ENCODE measurements at regions not wholly inside any gene's neighbourhood (a gene's known extent, or its start where the extent isn't known, plus 50 kb on each side); places are given as distances from the start of the nearest gene placed in this dataset.

- Mint-ChIP-seq H3K9me3 (ENCODE audit: low read depth) (no peaks in the 10 kb centered on the region), H3K4me1 (ENCODE audit: low read depth) (peaks cover 23% of the 10 kb centered on the region), H3K27ac (ENCODE audit: unreplicated experiment) (no peak overlapping the region), H3K27me3 (ENCODE audit: low read depth) (peaks cover 3% of the 10 kb centered on the region), H3K36me3 (ENCODE audit: low read depth) (no peaks in the 10 kb centered on the region), H3K4me3 (ENCODE audit: unreplicated experiment) (no peak overlapping the region)
- DNase-seq (ENCODE audit: low spot score), result no peak
- TF ChIP-seq CTCF (IDR thresholded peaks at IDR 0.05), result no peak
Measured at GRCh38 chr4:24321616-24322015, 262.7 kb downstream of the DHX15 start.

GRCh38 chr4:24321131-24321530, 263.2 kb downstream of the DHX15 start:
- H3K4me1 Mint-ChIP-seq (ENCODE audit: low read depth), result peaks cover 23% of the 10 kb centered on the region
- H3K27me3 Mint-ChIP-seq (ENCODE audit: low read depth), result peaks cover 3% of the 10 kb centered on the region
- no peak overlapping the region for H3K4me3 Mint-ChIP-seq (ENCODE audit: unreplicated experiment)
- TF ChIP-seq CTCF (IDR thresholded peaks at IDR 0.05), result no peak
- DNase-seq (ENCODE audit: low spot score), result no peak
- no peak overlapping the region for H3K27ac Mint-ChIP-seq (ENCODE audit: unreplicated experiment)
- H3K36me3 Mint-ChIP-seq (ENCODE audit: low read depth), result no peaks in the 10 kb centered on the region
- H3K9me3 Mint-ChIP-seq (ENCODE audit: low read depth), result no peaks in the 10 kb centered on the region

GRCh38 chr4:24319387-24319786, 265.0 kb downstream of the DHX15 start:
- DNase-seq (ENCODE audit: low spot score), result no peak
- H3K27ac Mint-ChIP-seq (ENCODE audit: unreplicated experiment), result no peak overlapping the region
- no peaks in the 10 kb centered on the region for H3K36me3 Mint-ChIP-seq (ENCODE audit: low read depth)
- H3K4me1 Mint-ChIP-seq (ENCODE audit: low read depth), result peaks cover 23% of the 10 kb centered on the region
- H3K4me3 Mint-ChIP-seq (ENCODE audit: unreplicated experiment), result no peak overlapping the region
- H3K9me3 Mint-ChIP-seq (ENCODE audit: low read depth), result no peaks in the 10 kb centered on the region
- TF ChIP-seq CTCF (IDR thresholded peaks at IDR 0.05), result no peak
- H3K27me3 Mint-ChIP-seq (ENCODE audit: low read depth), result peaks cover 3% of the 10 kb centered on the region

GRCh38 chr4:24315056-24315455, 269.3 kb downstream of the DHX15 start:
- Mint-ChIP-seq H3K27ac (ENCODE audit: unreplicated experiment) (no peak overlapping the region), H3K36me3 (ENCODE audit: low read depth) (no peaks in the 10 kb centered on the region), H3K9me3 (ENCODE audit: low read depth) (peaks cover 3% of the 10 kb centered on the region), H3K27me3 (ENCODE audit: low read depth) (peaks cover 6% of the 10 kb centered on the region), H3K4me3 (ENCODE audit: unreplicated experiment) (no peak overlapping the region), H3K4me1 (ENCODE audit: low read depth) (no peaks in the 10 kb centered on the region)
- DNase-seq (ENCODE audit: low spot score), result no peak
- TF ChIP-seq CTCF (IDR thresholded peaks at IDR 0.05), result no peak

GRCh38 chr4:24312261-24312913, 272.0 kb downstream of the DHX15 start:
- H3K27me3 Mint-ChIP-seq (ENCODE audit: low read depth), result peaks cover 12% of the 10 kb centered on the region
- no peaks in the 10 kb centered on the region for H3K4me1 Mint-ChIP-seq (ENCODE audit: low read depth)
- no peak for DNase-seq (ENCODE audit: low spot score)
- H3K4me3 Mint-ChIP-seq (ENCODE audit: unreplicated experiment), result no peak overlapping the region
- no peak for TF ChIP-seq CTCF (IDR thresholded peaks at IDR 0.05)
- H3K9me3 Mint-ChIP-seq (ENCODE audit: low read depth), result peaks cover 7% of the 10 kb centered on the region
- no peak overlapping the region for H3K27ac Mint-ChIP-seq (ENCODE audit: unreplicated experiment)
- H3K36me3 Mint-ChIP-seq (ENCODE audit: low read depth), result no peaks in the 10 kb centered on the region

All from chondrocyte (in vitro differentiated cells).